B cell (primary cell): ENCODE measurements at regions not wholly inside any gene's neighbourhood (a gene's known extent, or its start where the extent isn't known, plus 50 kb on each side); places are given as distances from the start of the nearest gene placed in this dataset.

Source experiments
- CTCF ChIP-seq: fragments of 200-600 bp; IDR thresholded peaks from one replicate; pipeline ENCODE4 v1.8.0; 2022; ENCODE audit warnings: antibody characterized with exemption, mild to moderate bottlenecking
- EZH2 ChIP-seq: IDR thresholded peaks from 2 replicates; pipeline ENCODE4 v1.6.1; 2012; ENCODE audit warnings: borderline replicate concordance, low read depth, mild to moderate bottlenecking, moderate library complexity, low read length; ENCODE audit not compliant: insufficient read depth, poor library complexity, severe bottlenecking

- no peak for TF ChIP-seq CTCF
- TF ChIP-seq EZH2, result no peak
Observed at GRCh38 chr5:56677690-56678305, 137.6 kb upstream of the MAP3K1 start.
